Astrocyte (in vitro differentiated cells and primary cell): ENCODE measurements at regions not wholly inside any gene's neighbourhood (a gene's known extent, or its start where the extent isn't known, plus 50 kb on each side); places are given as distances from the start of the nearest gene placed in this dataset.

Source experiments
- DNase-seq: peaks from one replicate; pipeline ENCODE4 v3.0.0-alpha.2; 2010; ENCODE audit warnings: low read depth
- FAIRE-seq: peaks from 2 replicates; lab custom pipeline; 2011; peaks lifted over from hg19 to GRCh38; lab: Jason Lieb, UNC
- H2AFZ ChIP-seq: 2 replicates; pipeline ENCODE4 v1.6.0; 2012; ENCODE audit warnings: low read depth, low read length, inconsistent platforms
- H3K27ac ChIP-seq: 2 replicates; pipeline ENCODE4 v1.5.1; 2011; ENCODE audit warnings: low read depth, low read length, inconsistent platforms
- H3K27me3 ChIP-seq: 2 replicates; pipeline ENCODE4 v1.6.0; 2011; ENCODE audit warnings: low read length, inconsistent platforms; ENCODE audit not compliant: insufficient read depth
- H3K36me3 ChIP-seq: 2 replicates; pipeline ENCODE4 v1.5.1; 2011; ENCODE audit warnings: low read length, inconsistent platforms; ENCODE audit not compliant: insufficient read depth
- H3K4me1 ChIP-seq: 2 replicates; pipeline ENCODE4 v1.5.1; 2011; ENCODE audit warnings: low read length, inconsistent platforms; ENCODE audit not compliant: insufficient read depth
- H3K4me2 ChIP-seq: 2 replicates; pipeline ENCODE4 v1.6.0; 2012; ENCODE audit warnings: low read length, inconsistent platforms
- H3K4me3 ChIP-seq: 2 replicates; pipeline ENCODE4 v1.5.1; 2011; ENCODE audit warnings: low read depth, mild to moderate bottlenecking, low read length, inconsistent platforms; ENCODE audit not compliant: insufficient read depth
- H3K79me2 ChIP-seq: 2 replicates; pipeline ENCODE4 v1.6.0; 2012; ENCODE audit warnings: mild to moderate bottlenecking, low read length, inconsistent platforms; ENCODE audit not compliant: insufficient read depth
- H3K9ac ChIP-seq: 2 replicates; pipeline ENCODE4 v1.6.0; 2012; ENCODE audit warnings: mild to moderate bottlenecking, low read length, inconsistent platforms
- H3K9me3 ChIP-seq: 2 replicates; pipeline ENCODE4 v1.5.1; 2012; ENCODE audit warnings: low read depth, mild to moderate bottlenecking, low read length, inconsistent platforms; ENCODE audit not compliant: insufficient read depth
- H4K20me1 ChIP-seq: 2 replicates; pipeline ENCODE4 v1.6.0; 2012; ENCODE audit warnings: low read length, inconsistent platforms; ENCODE audit not compliant: insufficient read depth
- H3K27ac Mint-ChIP-seq: one replicate; pipeline ENCODE4 v1.8.0; 2021; ENCODE audit warnings: mild to moderate bottlenecking, mixed read lengths; ENCODE audit not compliant: unreplicated experiment
- H3K27me3 Mint-ChIP-seq: one replicate; pipeline ENCODE4 v1.8.0; 2021; ENCODE audit warnings: low read depth, mixed read lengths; ENCODE audit not compliant: unreplicated experiment
- H3K36me3 Mint-ChIP-seq: one replicate; pipeline ENCODE4 v1.8.0; 2021; ENCODE audit warnings: low read depth, mixed read lengths; ENCODE audit not compliant: unreplicated experiment
- H3K4me1 Mint-ChIP-seq: one replicate; pipeline ENCODE4 v1.8.0; 2021; ENCODE audit warnings: low read depth, mixed read lengths; ENCODE audit not compliant: unreplicated experiment
- H3K4me3 Mint-ChIP-seq: one replicate; pipeline ENCODE4 v1.8.0; 2021; ENCODE audit warnings: mild to moderate bottlenecking, moderate library complexity, mixed read lengths; ENCODE audit not compliant: unreplicated experiment
- H3K9me3 Mint-ChIP-seq: one replicate; pipeline ENCODE4 v1.8.0; 2021; ENCODE audit warnings: mild to moderate bottlenecking, mixed read lengths; ENCODE audit not compliant: unreplicated experiment
- EZH2 ChIP-seq: IDR thresholded peaks from 2 replicates; pipeline ENCODE4 v1.6.1; 2012; ENCODE audit warnings: mild to moderate bottlenecking, low read length, inconsistent platforms; ENCODE audit not compliant: insufficient read depth
- TF ChIP-seq, protein P1 (sequence below): IDR thresholded peaks from 2 replicates; pipeline ENCODE4 v1.5.1; 2011; ENCODE audit warnings: low read depth, mild to moderate bottlenecking, inconsistent platforms, low read length, moderate library complexity; ENCODE audit not compliant: insufficient read depth

DNA sequence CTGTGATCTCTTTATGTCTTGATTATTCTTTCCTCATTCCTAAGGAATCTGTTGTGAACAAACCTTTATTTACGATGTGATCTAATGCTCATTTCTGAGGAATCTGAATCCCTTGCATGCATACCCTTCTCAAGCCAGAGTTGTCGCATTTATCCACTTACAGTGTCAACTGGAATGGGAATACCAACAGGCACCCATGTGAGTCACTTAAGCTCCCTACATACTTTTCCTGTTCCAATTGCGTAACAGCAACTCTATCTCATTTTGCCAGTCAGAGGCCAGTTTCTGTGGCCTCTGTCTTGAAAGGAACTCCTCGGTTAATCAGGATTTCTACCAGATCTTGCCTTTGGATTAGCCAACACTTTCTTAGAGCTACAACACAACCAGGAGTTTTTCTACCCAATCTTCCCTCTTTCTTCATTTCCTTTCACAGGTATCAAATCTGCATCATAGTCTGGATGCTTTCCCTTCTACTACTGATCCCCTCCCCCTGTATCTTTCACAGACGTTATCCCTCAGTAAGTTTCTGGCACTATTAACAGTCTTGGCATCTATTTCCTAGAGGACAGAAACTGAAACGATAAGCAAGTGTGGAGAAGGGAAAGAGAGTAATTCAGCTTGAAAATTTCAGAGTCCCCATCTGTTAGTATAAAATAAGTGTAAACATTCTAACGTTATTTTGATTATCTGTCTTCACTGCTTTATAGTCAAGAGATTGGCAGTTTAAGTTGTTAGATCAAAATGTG lies 66.8 kb upstream of the BCHE start:
- DNase-seq (no peak), FAIRE-seq (no peak)
- no peak overlapping the region for H3K27ac ChIP-seq
- no peak for TF ChIP-seq EZH2
- Mint-ChIP-seq H3K4me3 (no peak overlapping the region), H3K27me3 (no peaks in the 10 kb centered on the region), H3K4me1 (peaks cover 3% of the 10 kb centered on the region), H3K9me3 (peaks cover 3% of the 10 kb centered on the region), H3K36me3 (no peaks in the 10 kb centered on the region), H3K27ac (no peak overlapping the region)
- no peaks in the 10 kb centered on the region for H3K36me3 ChIP-seq
- H3K4me3 ChIP-seq: no peak overlapping the region
- no peaks in the 10 kb centered on the region for H3K79me2 ChIP-seq
- no peak overlapping the region for H3K9ac ChIP-seq
- no peaks in the 10 kb centered on the region for H3K4me1 ChIP-seq
- no peaks in the 10 kb centered on the region for H3K27me3 ChIP-seq
- H4K20me1 ChIP-seq: no peaks in the 10 kb centered on the region
- no peak overlapping the region for H3K4me2 ChIP-seq
- no peak overlapping the region for H2AFZ ChIP-seq
- H3K9me3 ChIP-seq: no peaks in the 10 kb centered on the region

DNA sequence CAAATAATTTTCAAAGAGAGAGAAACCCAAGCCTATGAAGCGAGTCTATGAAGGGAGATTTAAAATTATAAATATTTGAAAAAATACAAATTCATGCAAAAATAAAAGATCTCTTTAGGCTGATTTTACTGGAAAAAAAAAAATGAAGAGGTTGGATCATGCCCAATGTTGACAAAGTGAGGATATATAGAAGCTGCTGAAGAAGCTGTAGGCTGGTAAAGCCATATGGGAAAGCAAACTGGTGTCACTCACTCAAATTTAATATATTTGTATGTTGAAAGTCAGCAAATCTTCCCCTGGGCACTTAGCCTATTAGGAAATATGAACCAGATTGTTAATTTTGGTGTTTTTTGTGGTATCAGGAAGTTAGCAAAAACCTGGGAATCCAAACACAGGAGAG lies 61.8 kb upstream of the BCHE start:
- Histone ChIP-seq H3K79me2 (no peaks in the 10 kb centered on the region), H4K20me1 (no peaks in the 10 kb centered on the region), H3K4me1 (no peaks in the 10 kb centered on the region), H3K27ac (no peak overlapping the region), H3K4me2 (no peak overlapping the region), H3K27me3 (no peaks in the 10 kb centered on the region), H3K9me3 (no peaks in the 10 kb centered on the region), H2AFZ (no peak overlapping the region), H3K36me3 (no peaks in the 10 kb centered on the region), H3K4me3 (no peak overlapping the region), H3K9ac (no peak overlapping the region)
- no peak overlapping the region for H3K27ac Mint-ChIP-seq
- no peaks in the 10 kb centered on the region for H3K27me3 Mint-ChIP-seq
- peaks cover 3% of the 10 kb centered on the region for H3K4me1 Mint-ChIP-seq
- peaks cover 3% of the 10 kb centered on the region for H3K9me3 Mint-ChIP-seq
- DNase-seq (no peak), FAIRE-seq (no peak)
- H3K4me3 Mint-ChIP-seq: no peak overlapping the region
- H3K36me3 Mint-ChIP-seq: no peaks in the 10 kb centered on the region
- no peak for TF ChIP-seq EZH2
- TF ChIP-seq, protein P1, sequence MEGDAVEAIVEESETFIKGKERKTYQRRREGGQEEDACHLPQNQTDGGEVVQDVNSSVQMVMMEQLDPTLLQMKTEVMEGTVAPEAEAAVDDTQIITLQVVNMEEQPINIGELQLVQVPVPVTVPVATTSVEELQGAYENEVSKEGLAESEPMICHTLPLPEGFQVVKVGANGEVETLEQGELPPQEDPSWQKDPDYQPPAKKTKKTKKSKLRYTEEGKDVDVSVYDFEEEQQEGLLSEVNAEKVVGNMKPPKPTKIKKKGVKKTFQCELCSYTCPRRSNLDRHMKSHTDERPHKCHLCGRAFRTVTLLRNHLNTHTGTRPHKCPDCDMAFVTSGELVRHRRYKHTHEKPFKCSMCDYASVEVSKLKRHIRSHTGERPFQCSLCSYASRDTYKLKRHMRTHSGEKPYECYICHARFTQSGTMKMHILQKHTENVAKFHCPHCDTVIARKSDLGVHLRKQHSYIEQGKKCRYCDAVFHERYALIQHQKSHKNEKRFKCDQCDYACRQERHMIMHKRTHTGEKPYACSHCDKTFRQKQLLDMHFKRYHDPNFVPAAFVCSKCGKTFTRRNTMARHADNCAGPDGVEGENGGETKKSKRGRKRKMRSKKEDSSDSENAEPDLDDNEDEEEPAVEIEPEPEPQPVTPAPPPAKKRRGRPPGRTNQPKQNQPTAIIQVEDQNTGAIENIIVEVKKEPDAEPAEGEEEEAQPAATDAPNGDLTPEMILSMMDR: no peak

DNA sequence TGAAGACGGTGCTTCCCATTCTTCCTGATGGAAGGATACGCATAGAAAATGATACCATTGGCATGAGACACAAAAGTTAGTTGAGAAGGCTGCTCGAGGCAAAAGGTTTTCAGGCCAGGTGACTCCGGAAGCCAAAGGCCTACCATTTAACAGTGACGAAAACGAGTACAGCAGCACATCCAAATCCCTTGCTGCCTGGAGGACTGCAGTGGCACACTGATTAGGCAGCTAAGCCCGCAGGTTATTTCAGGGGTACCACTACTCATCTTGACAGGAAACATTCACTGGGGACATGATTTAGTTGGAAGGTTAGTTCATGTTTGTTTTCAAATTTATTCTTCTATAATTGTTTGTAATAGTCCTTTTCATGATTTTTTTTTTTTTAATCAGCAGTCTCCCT lies 59.9 kb upstream of the BCHE start:
- no peaks in the 10 kb centered on the region for H3K9me3 Mint-ChIP-seq
- no peak overlapping the region for H3K27ac Mint-ChIP-seq
- DNase-seq (no peak), FAIRE-seq (no peak)
- TF ChIP-seq EZH2: no peak
- TF ChIP-seq, protein P1: no peak
- no peaks in the 10 kb centered on the region for H3K4me1 Mint-ChIP-seq
- no peaks in the 10 kb centered on the region for H4K20me1 ChIP-seq
- H3K27me3 ChIP-seq: no peaks in the 10 kb centered on the region
- H3K4me2 ChIP-seq: no peak overlapping the region
- no peak overlapping the region for H3K27ac ChIP-seq
- no peaks in the 10 kb centered on the region for H3K79me2 ChIP-seq
- H3K4me3 ChIP-seq: no peak overlapping the region
- H3K9ac ChIP-seq: no peak overlapping the region
- H3K4me1 ChIP-seq: no peaks in the 10 kb centered on the region
- H2AFZ ChIP-seq: no peak overlapping the region
- H3K36me3 ChIP-seq: no peaks in the 10 kb centered on the region
- H3K27me3 Mint-ChIP-seq: no peaks in the 10 kb centered on the region
- no peaks in the 10 kb centered on the region for H3K36me3 Mint-ChIP-seq
- H3K9me3 ChIP-seq: no peaks in the 10 kb centered on the region
- H3K4me3 Mint-ChIP-seq: no peak overlapping the region
